ENCODE measurements at regions not wholly inside any gene's neighbourhood (a gene's known extent, or its start where the extent isn't known, plus 50 kb on each side); places are given as distances from the start of the nearest gene placed in this dataset.
"Not testable (repeated sequence)": the region's sequence is repeated elsewhere in the genome, so short reads cannot be mapped to it uniquely, and the experiment has no call there.

DNA sequence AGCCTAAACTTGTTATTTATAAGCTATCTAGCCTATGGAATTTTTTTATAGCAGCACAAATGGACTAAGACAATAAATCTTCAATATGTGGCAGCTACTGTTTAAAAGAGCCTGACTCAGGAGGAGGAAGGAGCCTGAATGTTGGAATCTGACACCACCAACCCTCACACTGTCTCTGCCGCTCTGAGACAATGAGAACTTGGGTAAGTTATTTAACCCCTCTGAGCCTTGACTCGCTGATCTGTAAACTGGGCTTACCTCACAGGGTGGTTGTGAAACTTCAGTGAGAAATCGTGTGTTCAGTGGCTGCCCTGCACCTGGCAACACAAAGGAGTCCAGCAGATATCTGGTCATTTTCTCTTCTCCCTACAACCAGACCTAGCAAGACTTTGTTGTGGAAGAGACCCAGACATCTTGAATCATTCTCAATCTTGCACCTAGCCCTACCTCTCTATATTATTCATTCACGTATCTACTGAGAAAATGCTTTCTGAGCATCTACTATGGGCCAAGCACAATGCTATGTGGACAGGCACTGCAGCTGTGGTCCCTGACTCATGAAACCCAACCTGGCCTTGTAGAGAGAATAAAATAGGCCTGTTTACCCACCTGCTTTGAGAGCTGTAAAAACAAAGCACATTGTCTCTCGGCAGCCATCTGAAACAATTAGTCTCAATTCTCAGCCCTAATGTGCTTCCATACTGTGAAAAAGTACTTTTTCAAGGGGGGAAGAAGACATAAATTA is 81.9 kb upstream of the SLC25A36 start:
- no peak for DNase-seq (ENCODE audit: low read depth)
- no peak overlapping the region for H3K4me3 ChIP-seq (replicated peaks; ENCODE audit: low read depth, low read length)
- no peak for TF ChIP-seq CTCF (IDR thresholded peaks at IDR 0.05; ENCODE audit: low read length, missing control alignments)

GRCh38 chr3:140863580-140864009 is 78.0 kb upstream of the SLC25A36 start:
- peak; percentile 48 for TF ChIP-seq CTCF (IDR thresholded peaks at IDR 0.05; ENCODE audit: low read length, missing control alignments)
- H3K4me3 ChIP-seq (replicated peaks; ENCODE audit: low read depth, low read length), result no peak overlapping the region
- peak; percentile 67 for DNase-seq (ENCODE audit: low read depth)

GRCh38 chr3:140870351-140870750 is 71.3 kb upstream of the SLC25A36 start:
- no peak for TF ChIP-seq CTCF (IDR thresholded peaks at IDR 0.05; ENCODE audit: low read length, missing control alignments)
- no peak for DNase-seq (ENCODE audit: low read depth)
- no peak overlapping the region for H3K4me3 ChIP-seq (replicated peaks; ENCODE audit: low read depth, low read length)

DNA sequence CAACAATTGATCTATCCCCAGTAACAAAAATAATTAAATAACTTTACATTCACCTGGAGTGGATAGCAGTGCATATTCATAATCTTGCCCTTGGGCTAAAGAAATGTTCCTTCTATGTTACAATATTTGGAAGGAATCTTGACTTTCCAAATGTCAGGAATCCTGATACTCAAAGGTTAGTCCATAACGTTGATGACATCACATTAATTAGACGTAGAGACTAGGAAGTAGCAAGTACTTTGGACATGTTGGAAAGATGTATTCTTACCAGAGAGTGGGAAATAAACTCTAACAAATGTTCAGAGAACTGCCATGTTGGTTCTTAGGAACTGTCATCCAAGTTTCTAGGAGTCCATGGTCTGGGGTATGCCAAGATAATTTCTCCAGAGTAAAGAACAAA is 70.6 kb upstream of the SLC25A36 start:
- no peak for TF ChIP-seq CTCF (IDR thresholded peaks at IDR 0.05; ENCODE audit: low read length, missing control alignments)
- no peak for DNase-seq (ENCODE audit: low read depth)
- H3K4me3 ChIP-seq (replicated peaks; ENCODE audit: low read depth, low read length), result no peak overlapping the region

- DNase-seq (ENCODE audit: low read depth); H3K4me3 ChIP-seq (replicated peaks; ENCODE audit: low read depth, low read length): not testable (repeated sequence)
These were observed 69.5 kb upstream of the SLC25A36 start for GRCh38 chr3:140872165-140872564.

DNA sequence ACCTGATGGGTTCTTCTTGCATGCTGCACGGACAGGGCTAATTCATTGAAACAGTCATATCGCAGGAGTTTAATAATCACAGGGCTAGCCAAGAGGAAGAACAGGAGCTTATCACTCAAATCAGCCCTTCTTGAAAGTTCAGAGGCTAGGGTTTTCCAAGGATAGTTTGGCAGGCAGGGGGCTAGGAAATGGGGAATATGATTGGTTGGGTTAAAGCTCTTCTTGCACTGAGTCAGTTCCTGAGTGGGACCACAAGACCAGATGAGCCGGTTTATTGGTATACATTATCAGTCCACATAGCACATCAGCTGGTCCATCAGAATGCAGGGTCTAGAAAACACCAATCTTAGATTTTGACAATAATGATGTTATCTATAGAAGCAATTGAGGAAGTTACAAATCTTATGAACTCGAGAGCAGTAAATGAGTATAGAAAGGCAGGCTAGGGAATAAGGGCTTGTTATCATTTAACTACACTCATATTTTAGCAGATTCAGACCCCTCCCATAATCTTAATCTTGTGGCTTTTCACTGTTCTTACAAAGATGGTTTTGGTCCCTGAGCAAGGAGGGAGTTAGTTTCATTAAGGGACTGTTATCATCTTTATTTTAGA is 58.1 kb upstream of the SLC25A36 start:
- DNase-seq (ENCODE audit: low read depth), result no peak
- no peak for TF ChIP-seq CTCF (IDR thresholded peaks at IDR 0.05; ENCODE audit: low read length, missing control alignments)
- H3K4me3 ChIP-seq (replicated peaks; ENCODE audit: low read depth, low read length), result no peak overlapping the region

DNA sequence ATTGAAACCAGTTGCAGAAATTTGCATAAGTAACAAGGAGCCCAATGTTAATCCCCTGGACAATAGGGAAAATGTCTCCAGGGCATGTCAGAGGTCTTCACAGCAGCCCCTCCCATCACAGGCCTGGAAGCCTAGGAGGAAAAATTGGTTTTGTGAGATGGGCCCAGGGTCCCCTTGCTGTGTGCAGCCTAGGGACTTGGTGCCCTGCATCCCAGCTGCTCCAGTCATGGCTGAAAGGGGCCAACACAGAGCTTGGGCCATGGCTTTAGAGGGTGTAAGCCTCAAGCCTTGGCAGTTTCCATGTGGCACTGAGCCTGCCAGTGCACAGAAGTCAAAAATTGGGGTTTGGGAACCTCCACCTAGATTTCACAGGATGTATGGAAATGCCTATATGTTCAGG is 55.9 kb upstream of the SLC25A36 start:
- H3K4me3 ChIP-seq (replicated peaks; ENCODE audit: low read depth, low read length), result not testable (repeated sequence)

More for the DNA sequence above, 55.9 kb upstream of the SLC25A36 start:
- not testable (repeated sequence) for DNase-seq (ENCODE audit: low read depth)

Measured in fibroblast of pulmonary artery (primary cell).